ENCODE measurements at regions not wholly inside any gene's neighbourhood (a gene's known extent, or its start where the extent isn't known, plus 50 kb on each side); places are given as distances from the start of the nearest gene placed in this dataset.

- no peaks in the 10 kb centered on the region for H3K4me1 ChIP-seq (ENCODE audit: control insufficient read depth, insufficient read depth, low read length)
Observed at GRCh38 chr3:20648921-20649381, 462.9 kb upstream of the SGO1 start.

GRCh38 chr3:20648294-20648693, 462.3 kb upstream of the SGO1 start:
- Histone ChIP-seq H3K4me1 (ENCODE audit: control insufficient read depth, insufficient read depth, low read length) (no peaks in the 10 kb centered on the region), H3K9ac (ENCODE audit: extremely low read depth, low read length, poor library complexity, severe bottlenecking) (no peak overlapping the region), H3K27me3 (ENCODE audit: control insufficient read depth, insufficient read depth, low read length, poor library complexity, severe bottlenecking) (no peaks in the 10 kb centered on the region), H3K36me3 (ENCODE audit: control insufficient read depth, insufficient read depth, low read length) (no peaks in the 10 kb centered on the region), H3K9me3 (ENCODE audit: control insufficient read depth, low read length) (no peaks in the 10 kb centered on the region), H3K4me3 (ENCODE audit: low read length) (no peak overlapping the region), H3K27ac (ENCODE audit: low read depth, low read length) (no peak overlapping the region)
- no peaks in the 10 kb centered on the region for H3K27me3 Mint-ChIP-seq (ENCODE audit: insufficient read depth)
- no peaks in the 10 kb centered on the region for H3K4me1 Mint-ChIP-seq
- no peaks in the 10 kb centered on the region for H3K36me3 Mint-ChIP-seq (ENCODE audit: low read depth)
- no peaks in the 10 kb centered on the region for H3K9me3 Mint-ChIP-seq
- TF ChIP-seq CTCF (conservative IDR thresholded peaks at IDR 0.05) = no peak
- no peak for DNase-seq
- no peak overlapping the region for H3K27ac Mint-ChIP-seq
- 98 to 100% methylated on average over 1 to 2 of the region's 2 CpGs for WGBS, 2 experiments (ENCODE audit: insufficient coverage in 1 of 2, insufficient read length in 1 of 2)
- no peak overlapping the region for H3K4me3 Mint-ChIP-seq

More at GRCh38 chr3:20648921-20649381, 462.9 kb upstream of the SGO1 start:
- H3K9me3 ChIP-seq (ENCODE audit: control insufficient read depth, low read length) = no peaks in the 10 kb centered on the region
- DNase-seq = no peak
- no peak for TF ChIP-seq CTCF (conservative IDR thresholded peaks at IDR 0.05)
- WGBS, 2 experiments (ENCODE audit: insufficient coverage in 1 of 2, insufficient read length in 1 of 2) = 93 to 100% methylated on average over 2 of the region's 2 CpGs
- no peak overlapping the region for H3K4me3 ChIP-seq (ENCODE audit: low read length)
- H3K9me3 Mint-ChIP-seq = no peaks in the 10 kb centered on the region
- H3K36me3 ChIP-seq (ENCODE audit: control insufficient read depth, insufficient read depth, low read length) = no peaks in the 10 kb centered on the region
- no peaks in the 10 kb centered on the region for H3K27me3 Mint-ChIP-seq (ENCODE audit: insufficient read depth)
- no peak overlapping the region for H3K9ac ChIP-seq (ENCODE audit: extremely low read depth, low read length, poor library complexity, severe bottlenecking)
- no peak overlapping the region for H3K27ac ChIP-seq (ENCODE audit: low read depth, low read length)
- H3K4me3 Mint-ChIP-seq = no peak overlapping the region
- H3K27me3 ChIP-seq (ENCODE audit: control insufficient read depth, insufficient read depth, low read length, poor library complexity, severe bottlenecking) = no peaks in the 10 kb centered on the region
- no peaks in the 10 kb centered on the region for H3K36me3 Mint-ChIP-seq (ENCODE audit: low read depth)
- no peaks in the 10 kb centered on the region for H3K4me1 Mint-ChIP-seq
- H3K27ac Mint-ChIP-seq = no peak overlapping the region

GRCh38 chr3:20646425-20646824, 460.4 kb upstream of the SGO1 start:
- no peak overlapping the region for H3K27ac ChIP-seq (ENCODE audit: low read depth, low read length)
- H3K4me3 Mint-ChIP-seq = no peak overlapping the region
- 93% methylated on average over 1 of the region's 1 CpG; no CpG with 5 or more reads in 1 of the 2 experiments for WGBS, 2 experiments (ENCODE audit: insufficient coverage in 1 of 2, insufficient read length in 1 of 2)

More at GRCh38 chr3:20646425-20646824, 460.4 kb upstream of the SGO1 start:
- no peaks in the 10 kb centered on the region for H3K4me1 ChIP-seq (ENCODE audit: control insufficient read depth, insufficient read depth, low read length)
- no peaks in the 10 kb centered on the region for H3K27me3 Mint-ChIP-seq (ENCODE audit: insufficient read depth)
- no peak for DNase-seq
- no peak for TF ChIP-seq CTCF (conservative IDR thresholded peaks at IDR 0.05)
- H3K9me3 Mint-ChIP-seq = no peaks in the 10 kb centered on the region
- no peaks in the 10 kb centered on the region for H3K4me1 Mint-ChIP-seq
- H3K36me3 ChIP-seq (ENCODE audit: control insufficient read depth, insufficient read depth, low read length) = no peaks in the 10 kb centered on the region
- H3K27ac Mint-ChIP-seq = no peak overlapping the region
- H3K9me3 ChIP-seq (ENCODE audit: control insufficient read depth, low read length) = no peaks in the 10 kb centered on the region
- no peaks in the 10 kb centered on the region for H3K27me3 ChIP-seq (ENCODE audit: control insufficient read depth, insufficient read depth, low read length, poor library complexity, severe bottlenecking)
- no peaks in the 10 kb centered on the region for H3K36me3 Mint-ChIP-seq (ENCODE audit: low read depth)
- H3K9ac ChIP-seq (ENCODE audit: extremely low read depth, low read length, poor library complexity, severe bottlenecking) = no peak overlapping the region
- H3K4me3 ChIP-seq (ENCODE audit: low read length) = no peak overlapping the region

All from endodermal cell (in vitro differentiated cells).